DND-41 (cell line): ENCODE measurements at regions not wholly inside any gene's neighbourhood (a gene's known extent, or its start where the extent isn't known, plus 50 kb on each side); places are given as distances from the start of the nearest gene placed in this dataset.

Experiments
- ATAC-seq: fragments of 200-7000 bp; cut with Tn5 transposase; 3 replicates; pipeline ENCODE4 v1.9.1; 2021; ENCODE audit warnings: low read depth; ENCODE audit not compliant: insufficient read depth
- DNase-seq: peaks from one replicate; pipeline ENCODE4 v3.0.0-alpha.2; 2020
- H2AFZ ChIP-seq: 2 replicates; pipeline ENCODE4 v1.6.0; 2012; ENCODE audit warnings: low read depth, low read length
- H3K27ac ChIP-seq: 2 replicates; pipeline ENCODE4 v1.5.1; 2012; ENCODE audit warnings: low read length, inconsistent platforms
- H3K27me3 ChIP-seq: fragments of 200-600 bp; sonication (generic); 2 replicates; pipeline ENCODE4 v1.6.0; 2012; ENCODE audit warnings: low read length, mild to moderate bottlenecking, inconsistent platforms; ENCODE audit not compliant: insufficient read depth, poor library complexity
- H3K36me3 ChIP-seq: 2 replicates; pipeline ENCODE4 v1.5.1; 2012; ENCODE audit warnings: low read length, inconsistent platforms; ENCODE audit not compliant: insufficient read depth
- H3K4me1 ChIP-seq: 2 replicates; pipeline ENCODE4 v1.5.1; 2012; ENCODE audit warnings: mild to moderate bottlenecking, low read length; ENCODE audit not compliant: insufficient read depth
- H3K4me2 ChIP-seq: 2 replicates; pipeline ENCODE4 v1.6.0; 2012; ENCODE audit warnings: mild to moderate bottlenecking, moderate library complexity, low read length, inconsistent platforms; ENCODE audit not compliant: insufficient read depth
- H3K4me3 ChIP-seq, 2 experiments: fragments of 200-600 bp in 1 of 2; shearing (Covaris generic) in 1 of 2; 2 replicates each; pipeline ENCODE4 v1.5.1; 2012 to 2016; ENCODE audit warnings: inconsistent platforms in 2 of 2, low read length in 2 of 2, mild to moderate bottlenecking in 2 of 2, low read depth in 1 of 2, moderate library complexity in 1 of 2
- H3K79me2 ChIP-seq: 2 replicates; pipeline ENCODE4 v1.6.0; 2012; ENCODE audit warnings: low read length, inconsistent platforms; ENCODE audit not compliant: insufficient read depth
- H3K9ac ChIP-seq: 2 replicates; pipeline ENCODE4 v1.6.0; 2012; ENCODE audit warnings: low read depth, mild to moderate bottlenecking, inconsistent platforms, low read length, moderate library complexity
- H3K9me3 ChIP-seq: 2 replicates; pipeline ENCODE4 v1.5.1; 2012; ENCODE audit warnings: low read length, moderate library complexity, mild to moderate bottlenecking, inconsistent platforms; ENCODE audit not compliant: insufficient read depth, severe bottlenecking
- H4K20me1 ChIP-seq: 2 replicates; pipeline ENCODE4 v1.6.0; 2012; ENCODE audit warnings: low read length; ENCODE audit not compliant: insufficient read depth
- EZH2 ChIP-seq: IDR thresholded peaks from 3 replicates; pipeline ENCODE4 v1.6.1; 2012; ENCODE audit warnings: borderline replicate concordance, low read depth, mild to moderate bottlenecking, moderate library complexity, low read length, inconsistent platforms; ENCODE audit not compliant: severe bottlenecking
- TF ChIP-seq, protein P1 (sequence below): IDR thresholded peaks from 2 replicates; pipeline ENCODE4 v1.5.1; 2012; ENCODE audit warnings: borderline replicate concordance, low read length, moderate library complexity, mild to moderate bottlenecking; ENCODE audit not compliant: poor library complexity, severe bottlenecking; ENCODE audit errors: extremely low read depth

DNA sequence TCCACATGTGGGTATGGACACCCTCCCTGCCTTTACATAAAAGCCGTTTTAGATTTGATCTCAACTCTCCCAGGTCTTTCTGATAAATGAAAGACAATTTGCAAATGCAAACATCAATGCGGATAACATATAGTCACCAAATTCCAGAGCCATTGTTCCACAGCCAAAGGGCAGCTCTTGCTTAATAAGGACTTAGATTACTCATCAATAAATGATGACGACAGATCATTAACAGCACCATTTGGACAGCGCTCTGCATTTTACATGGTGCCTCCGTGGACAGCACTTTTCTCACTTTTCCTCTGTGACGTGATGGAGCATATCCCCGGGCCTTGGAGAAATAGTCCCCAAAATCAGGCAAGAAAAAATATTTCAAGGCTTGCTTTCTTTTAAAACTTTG lies 370.3 kb upstream of the CELF2 start:
- DNase-seq (no peak), ATAC-seq (no peak)
- Histone ChIP-seq H3K36me3 (no peaks in the 10 kb centered on the region), H4K20me1 (no peaks in the 10 kb centered on the region), H3K79me2 (no peaks in the 10 kb centered on the region), H3K27me3 (no peaks in the 10 kb centered on the region), H3K27ac (no peak overlapping the region), H3K4me2 (no peak overlapping the region), H3K4me1 (no peaks in the 10 kb centered on the region), H2AFZ (no peak overlapping the region), H3K9ac (no peak overlapping the region), H3K4me3 (no peak overlapping the region), H3K9me3 (no peaks in the 10 kb centered on the region)
- TF ChIP-seq EZH2 = no peak
- TF ChIP-seq, protein P1, sequence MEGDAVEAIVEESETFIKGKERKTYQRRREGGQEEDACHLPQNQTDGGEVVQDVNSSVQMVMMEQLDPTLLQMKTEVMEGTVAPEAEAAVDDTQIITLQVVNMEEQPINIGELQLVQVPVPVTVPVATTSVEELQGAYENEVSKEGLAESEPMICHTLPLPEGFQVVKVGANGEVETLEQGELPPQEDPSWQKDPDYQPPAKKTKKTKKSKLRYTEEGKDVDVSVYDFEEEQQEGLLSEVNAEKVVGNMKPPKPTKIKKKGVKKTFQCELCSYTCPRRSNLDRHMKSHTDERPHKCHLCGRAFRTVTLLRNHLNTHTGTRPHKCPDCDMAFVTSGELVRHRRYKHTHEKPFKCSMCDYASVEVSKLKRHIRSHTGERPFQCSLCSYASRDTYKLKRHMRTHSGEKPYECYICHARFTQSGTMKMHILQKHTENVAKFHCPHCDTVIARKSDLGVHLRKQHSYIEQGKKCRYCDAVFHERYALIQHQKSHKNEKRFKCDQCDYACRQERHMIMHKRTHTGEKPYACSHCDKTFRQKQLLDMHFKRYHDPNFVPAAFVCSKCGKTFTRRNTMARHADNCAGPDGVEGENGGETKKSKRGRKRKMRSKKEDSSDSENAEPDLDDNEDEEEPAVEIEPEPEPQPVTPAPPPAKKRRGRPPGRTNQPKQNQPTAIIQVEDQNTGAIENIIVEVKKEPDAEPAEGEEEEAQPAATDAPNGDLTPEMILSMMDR = no peak

DNA sequence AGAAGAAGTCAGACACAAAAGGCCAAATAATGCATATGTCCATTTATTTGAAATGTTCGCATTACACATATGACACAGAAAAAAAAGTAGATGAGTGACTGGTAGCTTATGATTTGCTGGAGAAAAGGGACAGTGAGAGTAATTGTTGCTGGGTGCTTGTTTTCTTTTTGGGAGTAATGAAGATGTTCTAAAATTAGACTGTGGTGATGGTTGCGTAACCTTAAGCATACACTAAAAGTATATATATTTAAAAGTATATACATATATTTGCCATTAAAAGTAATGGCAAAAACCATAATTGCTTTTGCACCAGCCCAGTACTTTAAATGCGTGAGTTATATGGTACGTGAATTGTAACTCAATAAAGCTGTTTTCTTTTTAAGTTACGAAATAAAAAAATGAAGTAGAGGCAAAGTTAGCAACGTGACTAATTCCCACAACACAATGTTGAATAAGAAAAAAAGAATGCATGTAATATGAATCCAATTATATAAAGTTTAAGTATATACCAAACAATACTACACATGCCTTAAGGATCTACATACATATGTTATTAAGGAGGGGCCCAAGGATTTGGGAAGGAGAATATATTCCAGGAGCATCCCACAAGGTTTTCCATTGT lies 360.4 kb upstream of the CELF2 start:
- DNase-seq (no peak), ATAC-seq (no peak)
- TF ChIP-seq EZH2 = no peak
- TF ChIP-seq, protein P1 = no peak
- Histone ChIP-seq H3K36me3 (no peaks in the 10 kb centered on the region), H3K9me3 (no peaks in the 10 kb centered on the region), H3K4me2 (no peak overlapping the region), H3K27me3 (no peaks in the 10 kb centered on the region), H3K4me1 (no peaks in the 10 kb centered on the region), H4K20me1 (no peaks in the 10 kb centered on the region), H3K79me2 (no peaks in the 10 kb centered on the region), H3K4me3 (no peak overlapping the region), H2AFZ (no peak overlapping the region), H3K9ac (no peak overlapping the region), H3K27ac (no peak overlapping the region)

GRCh38 chr10:10658172-10658785 lies 359.4 kb upstream of the CELF2 start:
- no peak overlapping the region for H3K4me3 ChIP-seq
- no peak overlapping the region for H3K4me2 ChIP-seq
- H3K9ac ChIP-seq = no peak overlapping the region
- ATAC-seq (no peak), DNase-seq (no peak)
- H2AFZ ChIP-seq = no peak overlapping the region
- no peaks in the 10 kb centered on the region for H3K4me1 ChIP-seq
- H3K27ac ChIP-seq = no peak overlapping the region
- no peaks in the 10 kb centered on the region for H3K36me3 ChIP-seq
- H3K27me3 ChIP-seq = no peaks in the 10 kb centered on the region
- no peaks in the 10 kb centered on the region for H4K20me1 ChIP-seq
- no peaks in the 10 kb centered on the region for H3K9me3 ChIP-seq
- no peaks in the 10 kb centered on the region for H3K79me2 ChIP-seq
- TF ChIP-seq, protein P1 = no peak
- no peak for TF ChIP-seq EZH2

- no peaks in the 10 kb centered on the region for H3K79me2 ChIP-seq
- DNase-seq = no peak
- H2AFZ ChIP-seq = no peak overlapping the region
- no peaks in the 10 kb centered on the region for H4K20me1 ChIP-seq
- H3K27ac ChIP-seq = no peak overlapping the region
- ATAC-seq = no peak
- no peak overlapping the region for H3K4me3 ChIP-seq
- no peaks in the 10 kb centered on the region for H3K4me1 ChIP-seq
- TF ChIP-seq, protein P1 = no peak
- no peak for TF ChIP-seq EZH2
- no peaks in the 10 kb centered on the region for H3K9me3 ChIP-seq
- H3K9ac ChIP-seq = no peak overlapping the region
- H3K27me3 ChIP-seq = no peaks in the 10 kb centered on the region
- H3K36me3 ChIP-seq = no peaks in the 10 kb centered on the region
- H3K4me2 ChIP-seq = no peak overlapping the region
Observed at GRCh38 chr10:10660054-10660453, 357.6 kb upstream of the CELF2 start.
